ENCODE measurements at regions not wholly inside any gene's neighbourhood (a gene's known extent, or its start where the extent isn't known, plus 50 kb on each side); places are given as distances from the start of the nearest gene placed in this dataset.

GRCh38 chr5:125720721-125721120 lies 702.5 kb upstream of the GRAMD2B start:
- Mint-ChIP-seq H3K27ac (no peak overlapping the region), H3K9me3 (no peaks in the 10 kb centered on the region), H3K36me3 (ENCODE audit: low read depth) (no peaks in the 10 kb centered on the region), H3K27me3 (peaks cover 4% of the 10 kb centered on the region), H3K4me3 (no peak overlapping the region), H3K4me1 (no peaks in the 10 kb centered on the region)
- no peak for TF ChIP-seq CTCF (IDR thresholded peaks at IDR 0.05)
- no peak for DNase-seq
- CTCF ChIA-PET: no interaction called here
- no peak for ATAC-seq (ENCODE audit: low read depth)
- intact Hi-C loops (cut with micrococcal nuclease): no loop called here
- POLR2A ChIA-PET: no interaction called here

- DNase-seq: no peak
- no peak overlapping the region for H3K27ac Mint-ChIP-seq
- H3K9me3 Mint-ChIP-seq: no peaks in the 10 kb centered on the region
- H3K36me3 Mint-ChIP-seq (ENCODE audit: low read depth): no peaks in the 10 kb centered on the region
- no peak for ATAC-seq (ENCODE audit: low read depth)
- no peaks in the 10 kb centered on the region for H3K27me3 Mint-ChIP-seq
- no peak for TF ChIP-seq CTCF (IDR thresholded peaks at IDR 0.05)
- POLR2A ChIA-PET: no interaction called here
- intact Hi-C loops (cut with micrococcal nuclease): no loop called here
- CTCF ChIA-PET: no interaction called here
- no peaks in the 10 kb centered on the region for H3K4me1 Mint-ChIP-seq
- no peak overlapping the region for H3K4me3 Mint-ChIP-seq
Measured at GRCh38 chr5:125722550-125722949, 700.7 kb upstream of the GRAMD2B start.

GRCh38 chr5:125725691-125726090 lies 697.5 kb upstream of the GRAMD2B start:
- CTCF ChIA-PET: no interaction called here

GRCh38 chr5:125743939-125744338 lies 679.3 kb upstream of the GRAMD2B start:
- H3K27ac Mint-ChIP-seq: no peak overlapping the region
- H3K4me1 Mint-ChIP-seq: no peaks in the 10 kb centered on the region
- H3K9me3 Mint-ChIP-seq: no peaks in the 10 kb centered on the region
- H3K27me3 Mint-ChIP-seq: peaks cover 5% of the 10 kb centered on the region
- H3K4me3 Mint-ChIP-seq: no peak overlapping the region
- no peak for DNase-seq
- CTCF ChIA-PET: no interaction called here
- POLR2A ChIA-PET: no interaction called here
- TF ChIP-seq CTCF (IDR thresholded peaks at IDR 0.05): no peak
- H3K36me3 Mint-ChIP-seq (ENCODE audit: low read depth): no peaks in the 10 kb centered on the region
- intact Hi-C loops (cut with micrococcal nuclease): no loop called here
- no peak for ATAC-seq (ENCODE audit: low read depth)

More at GRCh38 chr5:125725691-125726090, 697.5 kb upstream of the GRAMD2B start:
- H3K4me1 Mint-ChIP-seq: no peaks in the 10 kb centered on the region
- intact Hi-C loops (cut with micrococcal nuclease): no loop called here
- DNase-seq (no peak), ATAC-seq (ENCODE audit: low read depth) (no peak)
- H3K27ac Mint-ChIP-seq: no peak overlapping the region
- no peak for TF ChIP-seq CTCF (IDR thresholded peaks at IDR 0.05)
- H3K27me3 Mint-ChIP-seq: no peaks in the 10 kb centered on the region
- POLR2A ChIA-PET: no interaction called here
- no peaks in the 10 kb centered on the region for H3K36me3 Mint-ChIP-seq (ENCODE audit: low read depth)
- H3K4me3 Mint-ChIP-seq: no peak overlapping the region
- H3K9me3 Mint-ChIP-seq: no peaks in the 10 kb centered on the region

- Mint-ChIP-seq H3K4me3 (no peak overlapping the region), H3K4me1 (no peaks in the 10 kb centered on the region), H3K27ac (no peak overlapping the region), H3K27me3 (peaks cover 11% of the 10 kb centered on the region), H3K9me3 (no peaks in the 10 kb centered on the region), H3K36me3 (ENCODE audit: low read depth) (no peaks in the 10 kb centered on the region)
- DNase-seq (no peak), ATAC-seq (ENCODE audit: low read depth) (no peak)
- no peak for TF ChIP-seq CTCF (IDR thresholded peaks at IDR 0.05)
- ChIA-PET POLR2A (no interaction called here), CTCF (no interaction called here)
- intact Hi-C loops (cut with micrococcal nuclease): no loop called here
Measured at GRCh38 chr5:125746917-125747316, 676.3 kb upstream of the GRAMD2B start.
